LNCAP (cell line): ENCODE measurements at regions not wholly inside any gene's neighbourhood (a gene's known extent, or its start where the extent isn't known, plus 50 kb on each side); places are given as distances from the start of the nearest gene placed in this dataset.

Experiments used
- CTCF ChIP-seq: fragments of 450-650 bp; IDR thresholded peaks from 2 replicates; pipeline ENCODE4 v1.5.1; 2017; ENCODE audit warnings: mild to moderate bottlenecking

DNA sequence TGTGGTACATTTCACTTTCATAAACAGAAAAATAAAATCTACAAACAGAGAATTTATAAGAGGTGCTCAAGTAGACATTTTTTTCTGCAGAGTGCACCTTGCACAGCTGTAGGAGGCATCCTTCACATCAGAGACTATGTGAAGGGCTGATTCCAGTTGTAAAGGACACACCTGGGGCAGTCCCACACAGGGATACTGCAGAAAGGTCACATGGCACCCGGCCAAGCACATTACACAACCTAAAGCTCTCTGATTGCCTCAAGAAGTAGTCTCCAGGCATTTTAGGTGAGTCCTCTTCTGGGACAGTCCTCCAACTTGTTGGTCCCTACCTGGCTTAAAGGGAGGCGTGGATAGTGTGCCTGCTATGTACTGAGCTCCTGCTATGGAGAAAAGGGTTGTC lies 502.9 kb upstream of the NOX3 start:
- no peak for TF ChIP-seq CTCF

- TF ChIP-seq CTCF, result no peak
Observed at GRCh38 chr6:155955038-155955437, 499.4 kb upstream of the NOX3 start.

DNA sequence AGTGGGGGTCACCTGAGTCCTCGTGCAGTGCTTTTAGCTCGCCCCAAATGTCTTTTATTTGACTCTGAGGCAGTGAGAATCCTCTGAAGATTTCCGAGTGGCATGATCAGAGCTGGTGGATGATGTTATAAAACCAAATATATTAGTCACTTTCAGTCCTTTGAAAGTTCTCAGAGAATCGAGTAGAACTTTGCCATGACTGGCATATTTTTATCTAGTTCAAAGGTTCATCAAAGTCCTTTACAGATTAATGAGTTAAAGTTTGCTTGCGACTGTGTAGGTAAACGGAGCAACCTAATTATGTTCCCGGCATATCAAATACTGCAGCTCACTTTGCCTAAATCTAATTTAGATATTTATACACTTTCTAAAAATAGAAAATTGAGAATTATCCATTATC lies 498.5 kb upstream of the NOX3 start:
- no peak for TF ChIP-seq CTCF

GRCh38 chr6:155949256-155949655 lies 493.6 kb upstream of the NOX3 start:
- no peak for TF ChIP-seq CTCF

- no peak for TF ChIP-seq CTCF
Observed at GRCh38 chr6:155946860-155947259, 491.2 kb upstream of the NOX3 start.

DNA sequence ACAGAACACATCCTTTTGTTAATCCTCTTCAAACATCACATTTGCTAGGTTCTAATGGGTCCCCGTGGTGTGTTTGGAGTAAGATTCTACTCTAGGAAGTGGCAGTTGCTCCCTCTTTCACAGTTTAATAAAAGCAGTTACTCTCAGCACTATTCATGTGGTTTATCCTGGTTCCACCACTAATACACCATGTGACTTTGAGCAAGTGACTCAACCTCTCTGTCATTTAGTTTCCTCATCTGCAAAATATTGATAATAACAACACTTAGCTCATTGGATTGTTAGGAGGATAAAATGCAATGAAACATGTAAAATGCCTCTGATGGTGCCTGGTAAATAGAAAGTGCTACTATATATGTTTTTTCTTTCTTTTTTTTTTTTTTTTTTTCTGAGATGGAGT lies 488.0 kb upstream of the NOX3 start:
- no peak for TF ChIP-seq CTCF

DNA sequence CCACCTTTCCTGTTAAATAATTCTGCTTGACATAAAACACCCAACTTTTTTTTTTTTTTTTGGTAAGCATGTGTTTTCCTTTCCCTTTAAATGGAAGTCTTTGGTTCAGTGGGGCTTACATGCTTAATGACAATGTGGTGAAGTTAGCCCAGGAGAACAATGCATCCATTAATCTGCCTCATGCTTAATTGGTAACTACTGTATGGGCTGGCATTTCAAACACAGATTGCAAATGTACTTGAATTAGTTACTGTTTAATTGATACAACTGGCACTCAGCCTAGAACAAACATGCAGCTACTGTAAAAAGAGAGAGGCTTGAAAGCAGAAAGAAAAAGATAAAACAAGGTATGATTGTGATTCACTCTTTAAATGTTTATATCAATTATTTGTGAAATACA lies 483.6 kb upstream of the NOX3 start:
- no peak for TF ChIP-seq CTCF

DNA sequence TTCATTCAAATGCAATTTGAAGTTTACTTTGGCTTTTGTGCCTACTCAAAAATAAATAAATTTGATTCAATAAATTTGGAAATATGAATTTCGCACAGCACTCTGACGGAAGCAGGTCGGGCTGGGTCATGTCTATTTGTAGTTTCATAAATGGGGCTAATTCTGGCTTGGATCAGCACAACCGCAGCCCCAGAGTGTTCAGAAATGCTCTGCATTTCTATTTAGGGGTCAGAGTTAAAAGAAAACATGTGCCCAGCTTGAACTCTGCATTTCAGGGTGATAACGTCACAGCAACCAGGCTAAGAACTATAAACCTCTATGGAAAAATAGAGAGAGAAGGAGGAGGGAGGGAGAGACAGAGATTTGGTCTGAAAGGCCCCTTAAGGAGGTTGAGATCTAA lies 480.9 kb upstream of the NOX3 start:
- TF ChIP-seq CTCF, result no peak
